Muscle layer of duodenum (tissue), 2 donors: ENCODE measurements at regions not wholly inside any gene's neighbourhood (a gene's known extent, or its start where the extent isn't known, plus 50 kb on each side); places are given as distances from the start of the nearest gene placed in this dataset.
"Not testable (repeated sequence)": the region's sequence is repeated elsewhere in the genome, so short reads cannot be mapped to it uniquely, and the experiment has no call there.

Source experiments
- H3K27ac ChIP-seq: one replicate; pipeline ENCODE4 v1.7.0; 2013; ENCODE audit warnings: mild to moderate bottlenecking, low read length
- H3K27me3 ChIP-seq: one replicate; pipeline ENCODE4 v1.7.0; 2013; ENCODE audit warnings: low read depth, mild to moderate bottlenecking, control low read depth, low read length
- H3K36me3 ChIP-seq, 2 donors: one replicate each; pipeline ENCODE4 v1.7.0; 2013; ENCODE audit warnings: low read length in 2 of 2, control low read depth in 1 of 2, mild to moderate bottlenecking in 1 of 2; ENCODE audit not compliant: insufficient read depth in 2 of 2, control insufficient read depth in 1 of 2
- H3K4me1 ChIP-seq, 2 donors: one replicate each; pipeline ENCODE4 v1.7.0; 2013; ENCODE audit warnings: low read length in 2 of 2, mild to moderate bottlenecking in 2 of 2, control low read depth in 1 of 2, moderate library complexity in 1 of 2; ENCODE audit not compliant: insufficient read depth in 2 of 2, control insufficient read depth in 1 of 2
- H3K4me3 ChIP-seq, 2 donors: one replicate each; pipeline ENCODE4 v1.7.0; 2013; ENCODE audit warnings: low read length in 2 of 2, low read depth in 1 of 2, mild to moderate bottlenecking in 1 of 2
- H3K9me3 ChIP-seq, 2 donors: one replicate each; pipeline ENCODE4 v1.7.0; 2013; ENCODE audit warnings: low read length in 2 of 2, control low read depth in 1 of 2, mild to moderate bottlenecking in 1 of 2; ENCODE audit not compliant: control insufficient read depth in 1 of 2
- donor health status: healthy.

DNA sequence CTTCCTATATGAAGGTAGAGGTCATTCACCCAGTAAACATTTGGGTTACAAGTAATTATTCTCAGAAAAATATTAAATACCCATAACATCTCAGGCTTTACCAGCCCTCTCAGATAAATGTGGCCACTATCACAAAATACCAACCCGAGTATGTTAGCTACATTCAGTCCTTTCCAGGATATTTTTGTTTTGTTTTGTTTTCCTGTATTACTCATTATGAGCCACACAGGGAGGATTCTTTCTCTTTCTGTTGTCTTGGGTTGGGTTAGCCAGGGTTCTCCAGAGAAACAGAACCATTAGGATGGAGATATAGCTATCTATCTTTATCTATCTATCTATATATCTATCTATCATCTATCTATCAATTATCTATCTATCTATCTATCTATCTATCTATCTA, 947.6 kb upstream of the MDGA2 start:
- no peaks in the 10 kb centered on the region for H3K36me3 ChIP-seq

GRCh38 chr14:48618057-48618456, 942.7 kb upstream of the MDGA2 start:
- no peaks in the 10 kb centered on the region for H3K4me1 ChIP-seq
- H3K27me3 ChIP-seq = no peaks in the 10 kb centered on the region
- H3K27ac ChIP-seq = no peak overlapping the region
- no peaks in the 10 kb centered on the region for H3K36me3 ChIP-seq
- no peaks in the 10 kb centered on the region for H3K9me3 ChIP-seq
- no peak overlapping the region for H3K4me3 ChIP-seq

More for the DNA sequence above, 947.6 kb upstream of the MDGA2 start:
- no peaks in the 10 kb centered on the region for H3K4me1 ChIP-seq
- no peak overlapping the region for H3K4me3 ChIP-seq
- H3K27me3 ChIP-seq = no peaks in the 10 kb centered on the region
- H3K9me3 ChIP-seq = no peaks in the 10 kb centered on the region
- H3K27ac ChIP-seq = no peak overlapping the region

- no peaks in the 10 kb centered on the region for H3K36me3 ChIP-seq
- no peaks in the 10 kb centered on the region for H3K27me3 ChIP-seq
- no peak overlapping the region for H3K27ac ChIP-seq
- H3K9me3 ChIP-seq = no peaks in the 10 kb centered on the region
- no peak overlapping the region for H3K4me3 ChIP-seq
- H3K4me1 ChIP-seq = no peaks in the 10 kb centered on the region
These were observed 941.5 kb upstream of the MDGA2 start for GRCh38 chr14:48616931-48617330.

DNA sequence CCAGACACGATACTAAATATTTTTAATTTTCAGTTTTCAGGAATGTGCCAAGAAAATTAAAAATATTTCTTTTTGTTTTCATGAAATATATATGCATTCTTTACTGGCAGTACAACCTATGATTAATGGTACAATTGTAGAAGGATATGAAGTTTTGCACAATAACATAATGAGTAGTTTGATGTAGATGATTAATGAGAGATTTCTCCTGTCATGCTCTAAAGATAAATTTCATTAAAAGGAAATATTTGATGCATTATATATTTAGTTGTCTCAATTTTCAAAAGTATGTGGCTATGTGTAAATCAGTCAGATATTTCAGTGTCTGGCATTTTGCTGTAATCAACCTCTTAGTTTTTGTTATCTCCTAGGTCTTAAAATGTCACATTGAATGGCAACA, 940.2 kb upstream of the MDGA2 start:
- H3K27ac ChIP-seq = no peak overlapping the region
- no peaks in the 10 kb centered on the region for H3K27me3 ChIP-seq
- no peaks in the 10 kb centered on the region for H3K4me1 ChIP-seq
- no peak overlapping the region for H3K4me3 ChIP-seq
- no peaks in the 10 kb centered on the region for H3K36me3 ChIP-seq
- peaks cover 0 to 2% of the 10 kb centered on the region in 2 donors for H3K9me3 ChIP-seq

DNA sequence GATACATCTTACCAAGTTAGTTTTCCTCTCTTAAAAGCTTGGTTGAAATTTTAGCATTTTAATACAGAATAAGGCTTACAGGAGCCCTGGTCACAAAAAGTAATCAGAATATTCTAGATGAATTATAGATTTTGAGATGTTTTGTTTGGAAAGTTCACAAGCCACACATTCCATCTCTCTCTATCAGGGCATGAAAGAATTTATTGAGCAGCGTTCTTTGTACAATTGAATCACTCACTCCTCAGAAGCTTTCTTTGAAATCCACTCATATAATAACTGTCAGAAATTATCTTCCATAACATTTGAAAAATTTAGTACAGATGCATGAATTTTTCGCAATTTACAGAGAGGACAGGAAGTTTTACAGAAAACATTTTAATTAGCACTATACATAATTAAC, 938.6 kb upstream of the MDGA2 start:
- no peaks in the 10 kb centered on the region for H3K36me3 ChIP-seq
- H3K27me3 ChIP-seq = no peaks in the 10 kb centered on the region
- H3K27ac ChIP-seq = no peak overlapping the region
- H3K9me3 ChIP-seq = peaks cover 0 to 2% of the 10 kb centered on the region in 2 donors
- no peaks in the 10 kb centered on the region for H3K4me1 ChIP-seq
- no peak overlapping the region for H3K4me3 ChIP-seq

DNA sequence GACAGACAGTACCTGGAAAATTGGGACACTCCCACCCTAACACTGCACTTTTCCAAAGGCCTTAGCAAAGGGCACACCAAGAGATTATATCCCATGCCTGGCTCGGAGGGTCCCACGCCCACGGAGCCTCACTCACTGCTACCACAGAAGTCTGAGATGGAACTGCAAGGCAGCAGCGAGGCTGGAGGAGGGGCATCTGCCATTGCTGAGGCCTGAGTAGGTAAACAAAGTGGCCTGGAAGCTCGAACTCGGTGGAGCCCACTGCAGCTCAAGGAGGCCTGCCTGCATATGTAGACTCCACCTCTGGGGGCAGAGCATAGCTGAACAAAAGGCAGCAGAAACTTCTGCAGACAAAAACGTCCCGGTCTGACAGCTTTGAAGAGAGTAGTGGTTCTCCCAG, 931.6 kb upstream of the MDGA2 start:
- not testable (repeated sequence) for H3K36me3 ChIP-seq, H3K27ac ChIP-seq, H3K4me3 ChIP-seq, H3K9me3 ChIP-seq, H3K4me1 ChIP-seq, H3K27me3 ChIP-seq

DNA sequence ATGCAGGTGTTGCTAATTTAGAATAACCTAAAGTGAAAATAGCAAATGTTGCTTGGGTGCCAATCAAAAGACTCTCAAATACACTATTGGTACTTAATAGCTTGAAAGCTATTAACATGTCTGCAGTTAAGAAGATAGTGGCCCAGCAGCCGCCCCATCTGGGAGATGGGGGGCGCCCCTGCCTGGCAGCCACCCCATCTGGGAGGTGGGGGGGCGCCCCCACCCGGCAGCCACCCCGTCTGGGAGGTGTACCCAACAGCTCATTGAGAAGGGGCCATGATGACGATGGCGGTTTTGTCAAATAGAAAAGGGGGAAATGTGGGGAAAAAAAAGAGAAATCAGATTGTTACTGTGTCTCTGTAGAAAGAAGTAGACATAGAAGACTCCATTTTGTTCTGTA, 923.1 kb upstream of the MDGA2 start:
- Histone ChIP-seq H3K27ac (no peak overlapping the region), H3K4me1 (no peaks in the 10 kb centered on the region), H3K36me3 (no peaks in the 10 kb centered on the region), H3K4me3 (no peak overlapping the region), H3K9me3 (no peaks in the 10 kb centered on the region), H3K27me3 (no peaks in the 10 kb centered on the region)

- Histone ChIP-seq H3K27me3 (no peaks in the 10 kb centered on the region), H3K36me3 (no peaks in the 10 kb centered on the region), H3K4me1 (no peaks in the 10 kb centered on the region), H3K9me3 (no peaks in the 10 kb centered on the region), H3K27ac (no peak overlapping the region), H3K4me3 (no peak overlapping the region)
These were observed 910.7 kb upstream of the MDGA2 start for GRCh38 chr14:48586099-48586498.

- Histone ChIP-seq H3K36me3 (no peaks in the 10 kb centered on the region), H3K4me1 (no peaks in the 10 kb centered on the region), H3K27me3 (no peaks in the 10 kb centered on the region), H3K27ac (no peak overlapping the region), H3K4me3 (no peak overlapping the region), H3K9me3 (no peaks in the 10 kb centered on the region)
These were observed 908.6 kb upstream of the MDGA2 start for GRCh38 chr14:48584031-48584430.

DNA sequence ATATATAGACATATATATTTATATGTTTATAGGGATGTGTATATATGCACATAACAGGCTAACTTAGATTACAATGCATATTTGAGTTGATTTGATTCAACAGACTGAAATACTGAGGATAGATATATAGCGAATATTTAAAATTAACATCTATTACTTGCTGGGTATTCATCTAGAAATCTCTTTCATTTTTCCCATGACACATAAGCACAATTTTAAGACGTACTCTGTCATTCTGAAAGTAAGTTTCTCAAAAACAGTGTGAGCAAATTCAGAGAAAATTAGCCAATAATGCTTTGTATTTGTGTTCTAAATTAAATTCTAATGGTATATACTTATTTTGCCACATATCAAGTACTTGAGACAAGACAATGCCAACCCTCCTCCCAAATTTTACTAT, 907.5 kb upstream of the MDGA2 start:
- no peak overlapping the region for H3K27ac ChIP-seq
- H3K9me3 ChIP-seq = no peaks in the 10 kb centered on the region
- H3K4me1 ChIP-seq = no peaks in the 10 kb centered on the region

GRCh38 chr14:48580692-48581091, 905.3 kb upstream of the MDGA2 start:
- no peaks in the 10 kb centered on the region for H3K27me3 ChIP-seq
- no peak overlapping the region for H3K4me3 ChIP-seq
- H3K36me3 ChIP-seq = no peaks in the 10 kb centered on the region
- H3K9me3 ChIP-seq = no peaks in the 10 kb centered on the region
- H3K4me1 ChIP-seq = no peaks in the 10 kb centered on the region
- H3K27ac ChIP-seq = no peak overlapping the region

More for the DNA sequence above, 907.5 kb upstream of the MDGA2 start:
- no peak overlapping the region for H3K4me3 ChIP-seq
- H3K27me3 ChIP-seq = no peaks in the 10 kb centered on the region
- H3K36me3 ChIP-seq = no peaks in the 10 kb centered on the region

DNA sequence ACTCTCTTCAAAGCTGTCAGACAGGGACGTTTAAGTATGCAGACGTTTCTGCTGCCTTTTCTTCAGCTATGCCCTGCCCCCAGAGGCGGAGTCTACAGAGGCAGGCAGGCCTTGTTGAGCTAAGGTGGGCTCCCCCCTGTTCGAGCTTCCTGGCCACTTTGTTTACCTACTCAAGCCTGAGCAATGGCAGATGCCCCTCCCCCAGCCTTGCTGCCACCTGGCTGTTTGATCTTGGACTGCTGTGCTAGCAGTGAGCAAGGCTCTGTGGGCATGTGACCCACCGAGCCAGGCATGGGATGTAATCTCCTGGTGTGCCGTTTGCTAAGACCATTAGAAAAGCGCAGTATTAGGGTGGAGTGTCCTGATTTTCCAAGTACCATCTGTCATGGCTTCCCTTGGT, 900.4 kb upstream of the MDGA2 start:
- Histone ChIP-seq H3K4me3 (no peak overlapping the region), H3K4me1 (no peaks in the 10 kb centered on the region), H3K9me3 (peaks cover 0 to 4% of the 10 kb centered on the region in 2 donors), H3K36me3 (no peaks in the 10 kb centered on the region), H3K27me3 (no peaks in the 10 kb centered on the region), H3K27ac (no peak overlapping the region)
